GM21381 (cell line): ENCODE measurements at regions not wholly inside any gene's neighbourhood (a gene's known extent, or its start where the extent isn't known, plus 50 kb on each side); places are given as distances from the start of the nearest gene placed in this dataset.

Experiments used
- ATAC-seq: cut with Tn5 transposase; IDR thresholded peaks from one replicate; pipeline ENCODE4 v1.9.1; 2021; ENCODE audit warnings: mild to moderate bottlenecking, moderate library complexity; ENCODE audit not compliant: unreplicated experiment

- no peak for ATAC-seq
Observed at GRCh38 chr10:21175797-21176196, 278.7 kb upstream of the NEBL start.

- ATAC-seq = no peak
Observed at GRCh38 chr10:21174715-21175495, 277.8 kb upstream of the NEBL start.

GRCh38 chr10:21173802-21174714 lies 276.9 kb upstream of the NEBL start:
- peak; percentile 53 for ATAC-seq

- ATAC-seq = no peak
Observed at GRCh38 chr10:21172930-21173801, 276.1 kb upstream of the NEBL start.

- no peak for ATAC-seq
Observed at GRCh38 chr10:21172542-21172929, 275.4 kb upstream of the NEBL start.

GRCh38 chr10:21171936-21172541 lies 274.9 kb upstream of the NEBL start:
- ATAC-seq = no peak

- no peak for ATAC-seq
Observed at GRCh38 chr10:21171197-21171935, 274.3 kb upstream of the NEBL start.

- ATAC-seq = no peak
Observed at GRCh38 chr10:21170216-21170615, 273.1 kb upstream of the NEBL start.

GRCh38 chr10:21169271-21169670 lies 272.2 kb upstream of the NEBL start:
- ATAC-seq = no peak

- no peak for ATAC-seq
Observed at GRCh38 chr10:21167288-21168010, 270.3 kb upstream of the NEBL start.

GRCh38 chr10:21166557-21167287 lies 269.6 kb upstream of the NEBL start:
- ATAC-seq = no peak

- ATAC-seq = no peak
Observed at GRCh38 chr10:21165489-21165888, 268.4 kb upstream of the NEBL start.

- no peak for ATAC-seq
Observed at GRCh38 chr10:21164687-21165086, 267.6 kb upstream of the NEBL start.

GRCh38 chr10:21162948-21163347 lies 265.8 kb upstream of the NEBL start:
- no peak for ATAC-seq

GRCh38 chr10:21161647-21162046 lies 264.5 kb upstream of the NEBL start:
- no peak for ATAC-seq

- no peak for ATAC-seq
Observed at GRCh38 chr10:21161090-21161625, 264.0 kb upstream of the NEBL start.

GRCh38 chr10:21160116-21160515 lies 263.0 kb upstream of the NEBL start:
- ATAC-seq = no peak

GRCh38 chr10:21159669-21160068 lies 262.6 kb upstream of the NEBL start:
- no peak for ATAC-seq
